ENCODE measurements at regions not wholly inside any gene's neighbourhood (a gene's known extent, or its start where the extent isn't known, plus 50 kb on each side); places are given as distances from the start of the nearest gene placed in this dataset.

GRCh38 chr12:40436564-40436963 is 211.8 kb downstream of the LRRK2 start:
- Histone ChIP-seq H3K9ac (ENCODE audit: insufficient read depth, low read length) (no peak overlapping the region), H4K20me1 (ENCODE audit: control insufficient read depth, extremely low read depth, insufficient read depth, low read length) (no peaks in the 10 kb centered on the region), H3K4me3 (replicated peaks in 1 of 4; ENCODE audit: control extremely low read depth in 1 of 4, insufficient read depth in 1 of 4, low read depth in 3 of 4, low read length in 4 of 4) (no peak overlapping the region), H3K27me3 (ENCODE audit: control insufficient read depth, insufficient read depth, low read length) (no peaks in the 10 kb centered on the region), H3K27ac (ENCODE audit: insufficient read depth, low read length) (no peak overlapping the region), H2AFZ (ENCODE audit: low read length) (no peak overlapping the region), H3K9me3 (ENCODE audit: control insufficient read depth, insufficient read depth, low read depth, low read length) (no peaks in the 10 kb centered on the region), H3K79me2 (ENCODE audit: control insufficient read depth, insufficient read depth, low read length) (no peaks in the 10 kb centered on the region), H3K4me1 (ENCODE audit: control insufficient read depth, extremely low read depth, insufficient read depth, low read length) (no peaks in the 10 kb centered on the region), H3K4me2 (ENCODE audit: extremely low read depth, insufficient read depth, low read length) (no peak overlapping the region), H3K36me3 (ENCODE audit: control insufficient read depth, insufficient read depth, low read length) (no peaks in the 10 kb centered on the region)
- DNase-seq (ENCODE audit: low read depth in 2 of 2), result no peak
- TF ChIP-seq CTCF (conservative IDR thresholded peaks at IDR 0.05 in 1 of 2, IDR thresholded peaks at IDR 0.05 in 1 of 2; ENCODE audit: low read depth in 1 of 2, low read length in 2 of 2) (no peak), EZH2 (IDR thresholded peaks at IDR 0.05; ENCODE audit: low read length, missing control alignments) (no peak)

GRCh38 chr12:40439771-40440492 is 215.1 kb downstream of the LRRK2 start:
- Histone ChIP-seq H3K36me3 (ENCODE audit: control insufficient read depth, insufficient read depth, low read length) (no peaks in the 10 kb centered on the region), H3K79me2 (ENCODE audit: control insufficient read depth, insufficient read depth, low read length) (no peaks in the 10 kb centered on the region), H3K27me3 (ENCODE audit: control insufficient read depth, insufficient read depth, low read length) (no peaks in the 10 kb centered on the region), H3K27ac (ENCODE audit: insufficient read depth, low read length) (no peak overlapping the region), H3K9me3 (ENCODE audit: control insufficient read depth, insufficient read depth, low read depth, low read length) (no peaks in the 10 kb centered on the region), H3K9ac (ENCODE audit: insufficient read depth, low read length) (no peak overlapping the region), H2AFZ (ENCODE audit: low read length) (no peak overlapping the region), H4K20me1 (ENCODE audit: control insufficient read depth, extremely low read depth, insufficient read depth, low read length) (no peaks in the 10 kb centered on the region), H3K4me3 (replicated peaks in 1 of 4; ENCODE audit: control extremely low read depth in 1 of 4, insufficient read depth in 1 of 4, low read depth in 3 of 4, low read length in 4 of 4) (no peak overlapping the region), H3K4me1 (ENCODE audit: control insufficient read depth, extremely low read depth, insufficient read depth, low read length) (no peaks in the 10 kb centered on the region), H3K4me2 (ENCODE audit: extremely low read depth, insufficient read depth, low read length) (no peak overlapping the region)
- no peak for TF ChIP-seq EZH2 (IDR thresholded peaks at IDR 0.05; ENCODE audit: low read length, missing control alignments)
- TF ChIP-seq CTCF (conservative IDR thresholded peaks at IDR 0.05 in 1 of 2, IDR thresholded peaks at IDR 0.05 in 1 of 2; ENCODE audit: low read depth in 1 of 2, low read length in 2 of 2), result no peak
- DNase-seq (ENCODE audit: low read depth in 2 of 2), result no peak

- Histone ChIP-seq H4K20me1 (ENCODE audit: control insufficient read depth, extremely low read depth, insufficient read depth, low read length) (no peaks in the 10 kb centered on the region), H3K4me2 (ENCODE audit: extremely low read depth, insufficient read depth, low read length) (no peak overlapping the region), H3K27ac (ENCODE audit: insufficient read depth, low read length) (no peak overlapping the region), H3K4me1 (ENCODE audit: control insufficient read depth, extremely low read depth, insufficient read depth, low read length) (no peaks in the 10 kb centered on the region), H3K79me2 (ENCODE audit: control insufficient read depth, insufficient read depth, low read length) (no peaks in the 10 kb centered on the region), H3K4me3 (replicated peaks in 1 of 4; ENCODE audit: control extremely low read depth in 1 of 4, insufficient read depth in 1 of 4, low read depth in 3 of 4, low read length in 4 of 4) (no peak overlapping the region), H3K27me3 (ENCODE audit: control insufficient read depth, insufficient read depth, low read length) (no peaks in the 10 kb centered on the region), H2AFZ (ENCODE audit: low read length) (no peak overlapping the region), H3K9ac (ENCODE audit: insufficient read depth, low read length) (no peak overlapping the region), H3K9me3 (ENCODE audit: control insufficient read depth, insufficient read depth, low read depth, low read length) (no peaks in the 10 kb centered on the region), H3K36me3 (ENCODE audit: control insufficient read depth, insufficient read depth, low read length) (no peaks in the 10 kb centered on the region)
- DNase-seq (ENCODE audit: low read depth in 2 of 2), result no peak
- no peak for TF ChIP-seq EZH2 (IDR thresholded peaks at IDR 0.05; ENCODE audit: low read length, missing control alignments)
- TF ChIP-seq CTCF (conservative IDR thresholded peaks at IDR 0.05 in 1 of 2, IDR thresholded peaks at IDR 0.05 in 1 of 2; ENCODE audit: low read depth in 1 of 2, low read length in 2 of 2), result no peak
These were observed 219.4 kb downstream of the LRRK2 start for GRCh38 chr12:40444174-40444573.
